ENCODE measurements at regions not wholly inside any gene's neighbourhood (a gene's known extent, or its start where the extent isn't known, plus 50 kb on each side); places are given as distances from the start of the nearest gene placed in this dataset.

- TF ChIP-seq GABPA (IDR thresholded peaks at IDR 0.05; ENCODE audit: low read depth) (no peak), POLR2AphosphoS5 (IDR thresholded peaks at IDR 0.05; ENCODE audit: low read depth) (no peak), REST (IDR thresholded peaks at IDR 0.05; ENCODE audit: insufficient replicate concordance, low read depth) (no peak), CTCF (IDR thresholded peaks at IDR 0.05; ENCODE audit: insufficient read depth, low read length) (no peak), SPI1 (IDR thresholded peaks at IDR 0.05; ENCODE audit: borderline replicate concordance, low read depth) (no peak)
- Histone ChIP-seq H3K4me3 (replicated peaks; ENCODE audit: insufficient read depth, low read length) (no peak overlapping the region), H3K27me3 (ENCODE audit: insufficient read depth, poor library complexity, severe bottlenecking) (peaks cover 2% of the 10 kb centered on the region), H3K27ac (replicated peaks) (no peak overlapping the region)
- DNase-seq (ENCODE audit: low read depth in 1 of 2, low spot score in 1 of 2), result no peak
These were observed 95.0 kb downstream of the BOD1L2 start for GRCh38 chr18:57241869-57242268.

GRCh38 chr18:57242285-57242684 lies 95.4 kb downstream of the BOD1L2 start:
- peaks cover 2% of the 10 kb centered on the region for H3K27me3 ChIP-seq (ENCODE audit: insufficient read depth, poor library complexity, severe bottlenecking)
- H3K4me3 ChIP-seq (replicated peaks; ENCODE audit: insufficient read depth, low read length), result no peak overlapping the region
- no peak for TF ChIP-seq CTCF (IDR thresholded peaks at IDR 0.05; ENCODE audit: insufficient read depth, low read length)
- no peak overlapping the region for H3K27ac ChIP-seq (replicated peaks)
- no peak for DNase-seq (ENCODE audit: low read depth in 1 of 2, low spot score in 1 of 2)

- TF ChIP-seq GABPA (IDR thresholded peaks at IDR 0.05; ENCODE audit: low read depth), result no peak
- TF ChIP-seq POLR2AphosphoS5 (IDR thresholded peaks at IDR 0.05; ENCODE audit: low read depth), result no peak
- TF ChIP-seq CTCF (IDR thresholded peaks at IDR 0.05; ENCODE audit: insufficient read depth, low read length), result no peak
- TF ChIP-seq REST (IDR thresholded peaks at IDR 0.05; ENCODE audit: insufficient replicate concordance, low read depth), result no peak
- TF ChIP-seq SPI1 (IDR thresholded peaks at IDR 0.05; ENCODE audit: borderline replicate concordance, low read depth), result no peak
- DNase-seq (ENCODE audit: low read depth in 1 of 2, low spot score in 1 of 2), result no peak
- H3K27me3 ChIP-seq (ENCODE audit: insufficient read depth, poor library complexity, severe bottlenecking), result peaks cover 2% of the 10 kb centered on the region
- H3K27ac ChIP-seq (replicated peaks), result no peak overlapping the region
- no peak overlapping the region for H3K4me3 ChIP-seq (replicated peaks; ENCODE audit: insufficient read depth, low read length)
These were observed 96.8 kb downstream of the BOD1L2 start for GRCh38 chr18:57243624-57244179.

- no peaks in the 10 kb centered on the region for H3K27me3 ChIP-seq (ENCODE audit: insufficient read depth, poor library complexity, severe bottlenecking)
- no peak overlapping the region for H3K4me3 ChIP-seq (replicated peaks; ENCODE audit: insufficient read depth, low read length)
- TF ChIP-seq CTCF (IDR thresholded peaks at IDR 0.05; ENCODE audit: insufficient read depth, low read length) (no peak), SPI1 (IDR thresholded peaks at IDR 0.05; ENCODE audit: borderline replicate concordance, low read depth) (no peak), REST (IDR thresholded peaks at IDR 0.05; ENCODE audit: insufficient replicate concordance, low read depth) (no peak), POLR2AphosphoS5 (IDR thresholded peaks at IDR 0.05; ENCODE audit: low read depth) (no peak), GABPA (IDR thresholded peaks at IDR 0.05; ENCODE audit: low read depth) (no peak)
- DNase-seq (ENCODE audit: low read depth in 1 of 2, low spot score in 1 of 2), result peak in 1 of 2 experiments; percentile 1
- H3K27ac ChIP-seq (replicated peaks), result no peak overlapping the region
These were observed 102.3 kb downstream of the BOD1L2 start for GRCh38 chr18:57249179-57249578.

Data from HL-60 (cell line).